Mucosa of rectum (tissue), 2 donors: ENCODE measurements at regions not wholly inside any gene's neighbourhood (a gene's known extent, or its start where the extent isn't known, plus 50 kb on each side); places are given as distances from the start of the nearest gene placed in this dataset.
A peak's percentile ranks its signal among the peaks of the same experiment; 100 is the strongest.
"Not testable (repeated sequence)": the region's sequence is repeated elsewhere in the genome, so short reads cannot be mapped to it uniquely, and the experiment has no call there.

Experiments
- H3K27ac ChIP-seq, 2 donors: one replicate each; pipeline ENCODE4 v1.7.0; 2013; ENCODE audit warnings: inconsistent platforms in 2 of 2, low read depth in 2 of 2, low read length in 2 of 2
- H3K27me3 ChIP-seq, 2 donors: one replicate each; pipeline ENCODE4 v1.7.0; 2013; ENCODE audit warnings: low read length in 2 of 2; ENCODE audit not compliant: control insufficient read depth in 2 of 2, insufficient read depth in 2 of 2
- H3K36me3 ChIP-seq, 2 donors: one replicate each; pipeline ENCODE4 v1.7.0; 2013; ENCODE audit warnings: low read length in 2 of 2; ENCODE audit not compliant: control insufficient read depth in 2 of 2, insufficient read depth in 2 of 2
- H3K4me1 ChIP-seq, 2 donors: one replicate each; pipeline ENCODE4 v1.7.0; 2013; ENCODE audit warnings: low read length in 2 of 2, mild to moderate bottlenecking in 1 of 2; ENCODE audit not compliant: control insufficient read depth in 2 of 2, insufficient read depth in 2 of 2
- H3K4me3 ChIP-seq, 2 donors: one replicate each; pipeline ENCODE4 v1.7.0; 2013; ENCODE audit warnings: low read length in 2 of 2
- H3K9ac ChIP-seq, 2 donors: one replicate each; pipeline ENCODE4 v1.7.0; 2013; ENCODE audit warnings: low read length in 2 of 2, low read depth in 1 of 2, mild to moderate bottlenecking in 1 of 2
- H3K9me3 ChIP-seq, 2 donors: one replicate each; pipeline ENCODE4 v1.7.0; 2013; ENCODE audit warnings: low read length in 2 of 2; ENCODE audit not compliant: control insufficient read depth in 2 of 2
- donor health status: healthy.
- donor health status: Normal muscosa, but diverticular disease.

GRCh38 chrX:40976981-40977380, 108.3 kb upstream of the USP9X start:
- no peak overlapping the region for H3K4me3 ChIP-seq
- no peak overlapping the region for H3K27ac ChIP-seq
- no peak overlapping the region for H3K9ac ChIP-seq
- H3K9me3 ChIP-seq = no peaks in the 10 kb centered on the region
- no peaks in the 10 kb centered on the region for H3K4me1 ChIP-seq
- peaks cover 2 to 5% of the 10 kb centered on the region in 2 donors for H3K27me3 ChIP-seq
- H3K36me3 ChIP-seq = no peaks in the 10 kb centered on the region

- H3K9me3 ChIP-seq = no peaks in the 10 kb centered on the region
- no peaks in the 10 kb centered on the region for H3K4me1 ChIP-seq
- no peaks in the 10 kb centered on the region for H3K36me3 ChIP-seq
- peaks cover 0 to 3% of the 10 kb centered on the region in 2 donors for H3K27me3 ChIP-seq
- no peak overlapping the region for H3K9ac ChIP-seq
- H3K27ac ChIP-seq = no peak overlapping the region
- no peak overlapping the region for H3K4me3 ChIP-seq
Observed at GRCh38 chrX:40984962-40985361, 100.3 kb upstream of the USP9X start.

GRCh38 chrX:40987413-40987812, 97.8 kb upstream of the USP9X start:
- H3K4me1 ChIP-seq = no peaks in the 10 kb centered on the region
- no peaks in the 10 kb centered on the region for H3K36me3 ChIP-seq

GRCh38 chrX:40988100-40988499, 97.1 kb upstream of the USP9X start:
- Histone ChIP-seq H3K4me3 (no peak overlapping the region), H3K27me3 (peaks cover 0 to 3% of the 10 kb centered on the region in 2 donors), H3K9me3 (no peaks in the 10 kb centered on the region), H3K36me3 (no peaks in the 10 kb centered on the region), H3K9ac (no peak overlapping the region), H3K4me1 (no peaks in the 10 kb centered on the region), H3K27ac (no peak overlapping the region)

More at GRCh38 chrX:40987413-40987812, 97.8 kb upstream of the USP9X start:
- no peaks in the 10 kb centered on the region for H3K9me3 ChIP-seq
- peaks cover 0 to 3% of the 10 kb centered on the region in 2 donors for H3K27me3 ChIP-seq
- H3K4me3 ChIP-seq = no peak overlapping the region
- no peak overlapping the region for H3K9ac ChIP-seq
- no peak overlapping the region for H3K27ac ChIP-seq

GRCh38 chrX:40993395-40993794, 91.8 kb upstream of the USP9X start:
- not testable (repeated sequence) for H3K4me3 ChIP-seq, H3K9ac ChIP-seq, H3K36me3 ChIP-seq, H3K4me1 ChIP-seq, H3K27me3 ChIP-seq, H3K27ac ChIP-seq, H3K9me3 ChIP-seq

- Histone ChIP-seq H3K9ac (no peak overlapping the region), H3K4me3 (peak overlapping the region in 1 of 2 donors; percentile 26), H3K4me1 (no peaks in the 10 kb centered on the region), H3K27ac (no peak overlapping the region), H3K9me3 (no peaks in the 10 kb centered on the region), H3K36me3 (no peaks in the 10 kb centered on the region), H3K27me3 (peaks cover 7 to 9% of the 10 kb centered on the region in 2 donors)
Observed at GRCh38 chrX:40996886-40997530, 88.2 kb upstream of the USP9X start.

GRCh38 chrX:40998123-40998522, 87.1 kb upstream of the USP9X start:
- H3K27ac ChIP-seq = no peak overlapping the region
- H3K27me3 ChIP-seq = peaks cover 7 to 9% of the 10 kb centered on the region in 2 donors

GRCh38 chrX:41001327-41001726, 83.9 kb upstream of the USP9X start:
- no peaks in the 10 kb centered on the region for H3K9me3 ChIP-seq
- no peak overlapping the region for H3K4me3 ChIP-seq
- no peaks in the 10 kb centered on the region for H3K36me3 ChIP-seq
- H3K4me1 ChIP-seq = no peaks in the 10 kb centered on the region
- peaks cover 7 to 9% of the 10 kb centered on the region in 2 donors for H3K27me3 ChIP-seq
- no peak overlapping the region for H3K27ac ChIP-seq
- no peak overlapping the region for H3K9ac ChIP-seq

More at GRCh38 chrX:40998123-40998522, 87.1 kb upstream of the USP9X start:
- no peaks in the 10 kb centered on the region for H3K9me3 ChIP-seq
- no peak overlapping the region for H3K4me3 ChIP-seq
- no peaks in the 10 kb centered on the region for H3K4me1 ChIP-seq
- no peaks in the 10 kb centered on the region for H3K36me3 ChIP-seq
- H3K9ac ChIP-seq = no peak overlapping the region

GRCh38 chrX:41002026-41002425, 83.2 kb upstream of the USP9X start:
- no peaks in the 10 kb centered on the region for H3K36me3 ChIP-seq
- no peaks in the 10 kb centered on the region for H3K9me3 ChIP-seq
- no peaks in the 10 kb centered on the region for H3K4me1 ChIP-seq
- no peak overlapping the region for H3K27ac ChIP-seq
- no peak overlapping the region for H3K9ac ChIP-seq
- peaks cover 7 to 9% of the 10 kb centered on the region in 2 donors for H3K27me3 ChIP-seq
- no peak overlapping the region for H3K4me3 ChIP-seq

- no peak overlapping the region for H3K27ac ChIP-seq
Observed at GRCh38 chrX:41003506-41004270, 81.6 kb upstream of the USP9X start.

More at GRCh38 chrX:41003506-41004270, 81.6 kb upstream of the USP9X start:
- Histone ChIP-seq H3K27me3 (peaks cover 4 to 5% of the 10 kb centered on the region in 2 donors), H3K36me3 (no peaks in the 10 kb centered on the region), H3K9me3 (no peaks in the 10 kb centered on the region), H3K9ac (no peak overlapping the region), H3K4me3 (no peak overlapping the region), H3K4me1 (no peaks in the 10 kb centered on the region)
